Spleen (tissue), 11 donors: ENCODE measurements at regions not wholly inside any gene's neighbourhood (a gene's known extent, or its start where the extent isn't known, plus 50 kb on each side); places are given as distances from the start of the nearest gene placed in this dataset.

ENCODE experiments used
- DNase-seq: peaks from one replicate; pipeline ENCODE4 v3.0.0-alpha.2; 2020
- H3K27ac ChIP-seq, 8 donors: fragments of 200-600 bp; sonication (generic) in 7 of 8; 1 replicate in 4 of 8; 2 replicates in 4 of 8; pipeline versions ENCODE4 v1.5.0 to v1.8.0; 2016 to 2021; ENCODE audit warnings: inconsistent platforms in 4 of 8, mild to moderate bottlenecking in 4 of 8, moderate library complexity in 1 of 8
- H3K27me3 ChIP-seq, 7 donors: fragments of 200-600 bp; sonication (generic) in 6 of 7; replicated peaks in 1 of 7; 1 replicate in 4 of 7; 2 replicates in 3 of 7; pipeline versions ENCODE4 v1.5.0 to v1.8.0; 2016 to 2021; ENCODE audit warnings: inconsistent platforms in 3 of 7, mild to moderate bottlenecking in 1 of 7
- H3K36me3 ChIP-seq, 6 donors: fragments of 200-600 bp; sonication (generic) in 5 of 6; 1 replicate in 4 of 6; 2 replicates in 2 of 6; pipeline versions ENCODE4 v1.5.0 to v1.8.0; 2016 to 2021; ENCODE audit warnings: inconsistent platforms in 2 of 6
- H3K4me1 ChIP-seq, 6 donors: fragments of 200-600 bp; sonication (generic) in 5 of 6; 1 replicate in 3 of 6; 2 replicates in 3 of 6; pipeline versions ENCODE4 v1.5.0 to v1.8.0; 2016 to 2021; ENCODE audit warnings: inconsistent platforms in 3 of 6
- H3K4me3 ChIP-seq, 8 donors: fragments of 200-600 bp; sonication (generic) in 7 of 8; 1 replicate in 4 of 8; 2 replicates in 4 of 8; pipeline versions ENCODE4 v1.5.0 to v1.8.0; 2016 to 2021; ENCODE audit warnings: inconsistent platforms in 4 of 8, mild to moderate bottlenecking in 4 of 8, moderate library complexity in 2 of 8
- H3K9me3 ChIP-seq, 8 donors: fragments of 200-600 bp; sonication (generic) in 7 of 8; 1 replicate in 4 of 8; 2 replicates in 4 of 8; pipeline versions ENCODE4 v1.5.0 to v1.8.0; 2016 to 2021; ENCODE audit warnings: inconsistent platforms in 4 of 8
- POLR2A ChIP-seq, 3 donors: fragments of 450-650 bp; IDR thresholded peaks; one replicate each; pipeline ENCODE4 v1.5.1; 2017; ENCODE audit warnings: antibody characterized with exemption in 3 of 3, mild to moderate bottlenecking in 1 of 3
- POLR2AphosphoS5 ChIP-seq, 3 donors: sonication (generic); formaldehyde crosslinking; IDR thresholded peaks; one replicate each; pipeline ENCODE4 v1.5.1; 2017; ENCODE audit warnings: antibody characterized with exemption in 3 of 3
- WGBS, 5 donors: extraction: QIAGEN DNeasy Blood & Tissue Kit in 3 of 5; methylation state at CpG; one replicate each; pipeline versions ENCODE4 v1.1.5 to v1.1.7; 2013 to 2018; 5-methylcytosine and 5-hydroxymethylcytosine counted together
- intact Hi-C: fragments of 100-400 bp; cut with DNase I; formaldehyde crosslinking; loops from one replicate; pipeline ENCODE4 v1.15.0; 2023; ENCODE audit warnings: low total_unique reads
- TF ChIP-seq, protein P1 (sequence below), 11 experiments: fragments of 200-600 bp in 7 of 11; fragments of 450-650 bp in 4 of 11; sonication (generic) in 4 of 11; IDR thresholded peaks in 8 of 11; conservative IDR thresholded peaks in 3 of 11; 1 replicate in 7 of 11; 2 replicates in 4 of 11; pipeline versions ENCODE4 v1.4.0 to v1.8.0; 2016 to 2021; ENCODE audit warnings: antibody characterized with exemption in 11 of 11, inconsistent platforms in 4 of 11, mild to moderate bottlenecking in 1 of 11
- donor health status: healthy with polysubstance abuse.
- donor health status: DM: no; HTN: no; CAD: no; lungs with moderate emphysema.
- donor health status: DM: no; HTN: no; CAD: no.
- donor health status: Bipolar disorder and iron deficiency.
- donor health status: healthy.
- donor health status: DM: no; HTN: no; CAD: no.
- donor health status: DM: yes; HTN: yes; CAD: no.

DNA sequence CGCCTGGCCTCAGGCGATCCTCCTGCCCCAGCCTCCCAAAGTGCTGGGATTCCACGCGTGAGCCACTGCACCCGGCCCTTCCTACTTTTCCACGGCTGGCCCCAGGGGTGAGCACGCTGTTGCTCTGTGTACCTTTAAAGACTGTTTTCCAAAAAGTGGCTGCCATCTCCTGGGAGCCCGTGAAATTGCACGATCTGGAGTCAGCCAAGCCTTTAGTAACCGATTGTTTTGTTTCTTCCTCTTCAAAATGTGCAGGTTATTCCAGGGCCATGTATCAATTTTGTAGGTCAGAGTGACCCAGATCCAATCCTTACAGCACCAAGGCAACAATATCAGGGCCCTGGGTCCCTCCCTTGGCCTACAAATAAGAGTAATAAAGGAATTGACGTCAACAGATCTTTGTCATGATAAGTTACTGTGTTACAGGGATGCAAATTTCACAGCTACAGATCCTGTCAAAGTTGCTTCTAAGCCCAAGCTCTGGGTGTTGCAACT lies 135.6 kb upstream of the ZNF236 start:
- peak overlapping the region in 1 of 8 donors; percentile 47 for H3K27ac ChIP-seq
- H3K9me3 ChIP-seq, result no peaks in the 10 kb centered on the region
- H3K27me3 ChIP-seq, result peaks cover 0 to 59% (median 7%) of the 10 kb centered on the region in 7 donors
- 12 to 22% (median 15%) methylated on average over 11 of the region's 11 CpGs for WGBS, 5 donors
- intact Hi-C loops, result no loop called here
- DNase-seq, result no peak
- H3K36me3 ChIP-seq, result no peaks in the 10 kb centered on the region
- H3K4me3 ChIP-seq, result no peak overlapping the region
- peaks cover 0 to 6% (median 0%) of the 10 kb centered on the region in 6 donors for H3K4me1 ChIP-seq
- TF ChIP-seq POLR2A (IDR thresholded peaks at IDR 0.05), result no peak
- no peak for TF ChIP-seq POLR2AphosphoS5 (IDR thresholded peaks at IDR 0.05)
- TF ChIP-seq, protein P1, sequence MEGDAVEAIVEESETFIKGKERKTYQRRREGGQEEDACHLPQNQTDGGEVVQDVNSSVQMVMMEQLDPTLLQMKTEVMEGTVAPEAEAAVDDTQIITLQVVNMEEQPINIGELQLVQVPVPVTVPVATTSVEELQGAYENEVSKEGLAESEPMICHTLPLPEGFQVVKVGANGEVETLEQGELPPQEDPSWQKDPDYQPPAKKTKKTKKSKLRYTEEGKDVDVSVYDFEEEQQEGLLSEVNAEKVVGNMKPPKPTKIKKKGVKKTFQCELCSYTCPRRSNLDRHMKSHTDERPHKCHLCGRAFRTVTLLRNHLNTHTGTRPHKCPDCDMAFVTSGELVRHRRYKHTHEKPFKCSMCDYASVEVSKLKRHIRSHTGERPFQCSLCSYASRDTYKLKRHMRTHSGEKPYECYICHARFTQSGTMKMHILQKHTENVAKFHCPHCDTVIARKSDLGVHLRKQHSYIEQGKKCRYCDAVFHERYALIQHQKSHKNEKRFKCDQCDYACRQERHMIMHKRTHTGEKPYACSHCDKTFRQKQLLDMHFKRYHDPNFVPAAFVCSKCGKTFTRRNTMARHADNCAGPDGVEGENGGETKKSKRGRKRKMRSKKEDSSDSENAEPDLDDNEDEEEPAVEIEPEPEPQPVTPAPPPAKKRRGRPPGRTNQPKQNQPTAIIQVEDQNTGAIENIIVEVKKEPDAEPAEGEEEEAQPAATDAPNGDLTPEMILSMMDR (IDR thresholded peaks at IDR 0.05 in 8 of 11, conservative IDR thresholded peaks at IDR 0.05 in 3 of 11), result peak in 9 of 11 experiments; percentile 17 to 61 (median 46)

DNA sequence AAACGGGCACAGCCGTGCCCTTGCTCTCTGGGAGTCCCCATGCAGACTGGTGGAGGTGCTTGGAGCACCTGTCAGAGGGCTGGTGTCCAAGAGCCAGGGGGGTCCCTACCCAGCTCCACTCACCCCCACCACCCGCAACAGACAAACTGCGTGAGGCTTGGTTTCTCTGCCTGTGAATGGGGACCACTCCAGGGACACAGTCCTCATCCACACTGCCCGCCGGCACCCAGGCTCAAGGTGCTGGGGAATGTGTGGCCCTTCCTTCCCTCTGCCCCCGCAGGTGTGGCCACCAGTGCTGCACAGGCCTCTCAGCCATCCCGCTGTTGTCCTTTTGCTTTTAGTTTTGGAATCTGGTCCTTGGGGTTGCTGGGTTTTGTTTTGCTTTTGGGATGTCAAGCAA lies 136.5 kb upstream of the ZNF236 start:
- H3K27ac ChIP-seq, result no peak overlapping the region
- no peaks in the 10 kb centered on the region for H3K36me3 ChIP-seq
- H3K9me3 ChIP-seq, result no peaks in the 10 kb centered on the region
- 90 to 97% (median 95%) methylated on average over 8 of the region's 8 CpGs for WGBS, 5 donors
- no peak for DNase-seq
- H3K4me3 ChIP-seq, result no peak overlapping the region
- H3K4me1 ChIP-seq, result peaks cover 0 to 6% (median 0%) of the 10 kb centered on the region in 6 donors
- peaks cover 0 to 58% (median 7%) of the 10 kb centered on the region in 7 donors for H3K27me3 ChIP-seq
- intact Hi-C loops, result no loop called here
- TF ChIP-seq, protein P1 (IDR thresholded peaks at IDR 0.05 in 8 of 11, conservative IDR thresholded peaks at IDR 0.05 in 3 of 11), result no peak
- TF ChIP-seq POLR2AphosphoS5 (IDR thresholded peaks at IDR 0.05) (no peak), POLR2A (IDR thresholded peaks at IDR 0.05) (no peak)

DNA sequence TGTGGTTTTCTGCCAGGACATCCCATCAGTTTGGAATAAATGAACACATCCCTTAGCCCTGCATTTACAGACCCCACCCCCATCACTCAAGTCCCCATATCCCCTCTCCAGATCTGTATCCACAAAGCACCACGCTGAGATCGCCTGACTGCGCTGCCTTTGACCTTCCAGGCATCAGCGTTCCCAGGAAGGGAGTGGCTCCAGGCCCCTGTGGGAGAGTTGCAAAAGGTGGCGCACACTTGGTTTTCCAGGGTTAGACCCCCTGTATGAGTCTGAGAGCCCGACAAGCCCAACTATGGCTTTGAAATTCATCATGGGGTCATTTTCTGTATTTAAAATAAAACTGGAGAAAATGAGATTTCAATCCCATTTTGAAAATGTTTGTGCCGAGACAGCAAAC lies 137.0 kb upstream of the ZNF236 start:
- TF ChIP-seq POLR2A (IDR thresholded peaks at IDR 0.05) (no peak), POLR2AphosphoS5 (IDR thresholded peaks at IDR 0.05) (no peak)
- TF ChIP-seq, protein P1 (IDR thresholded peaks at IDR 0.05 in 8 of 11, conservative IDR thresholded peaks at IDR 0.05 in 3 of 11), result no peak
- no peak overlapping the region for H3K4me3 ChIP-seq
- intact Hi-C loops, result no loop called here
- no peak overlapping the region for H3K27ac ChIP-seq
- no peak for DNase-seq
- H3K27me3 ChIP-seq, result peaks cover 0 to 54% (median 7%) of the 10 kb centered on the region in 7 donors
- no peaks in the 10 kb centered on the region for H3K9me3 ChIP-seq
- H3K36me3 ChIP-seq, result no peaks in the 10 kb centered on the region
- 71 to 88% (median 81%) methylated on average over 7 of the region's 7 CpGs for WGBS, 5 donors
- H3K4me1 ChIP-seq, result peaks cover 0 to 6% (median 0%) of the 10 kb centered on the region in 6 donors

DNA sequence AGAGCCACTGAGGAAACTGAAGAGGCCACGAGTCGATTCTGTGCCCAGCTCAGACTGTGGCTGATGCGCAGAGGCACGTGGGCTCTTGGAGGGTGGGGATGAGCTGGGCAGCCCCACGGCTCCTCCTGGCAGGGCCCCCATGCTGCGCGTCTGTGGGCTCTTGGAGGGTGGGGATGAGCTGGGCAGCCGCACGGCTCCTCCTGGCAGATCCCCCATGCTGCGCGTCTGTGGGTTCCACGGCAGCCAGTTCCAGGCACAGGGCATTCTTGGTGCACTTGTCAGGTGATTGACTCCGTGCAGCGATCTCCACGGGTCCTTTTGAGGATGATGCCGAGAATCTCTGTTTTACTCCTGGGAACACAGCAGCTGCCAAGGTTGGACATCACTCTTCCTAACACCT lies 138.1 kb upstream of the ZNF236 start:
- H3K36me3 ChIP-seq, result no peaks in the 10 kb centered on the region
- H3K9me3 ChIP-seq, result no peaks in the 10 kb centered on the region
- 82 to 90% (median 88%) methylated on average over 7 to 16 of the region's 16 CpGs for WGBS, 5 donors
- intact Hi-C loops, result no loop called here
- TF ChIP-seq POLR2A (IDR thresholded peaks at IDR 0.05), result no peak
- no peak for TF ChIP-seq POLR2AphosphoS5 (IDR thresholded peaks at IDR 0.05)
- TF ChIP-seq, protein P1 (IDR thresholded peaks at IDR 0.05 in 8 of 11, conservative IDR thresholded peaks at IDR 0.05 in 3 of 11), result no peak
- peaks cover 0 to 6% (median 0%) of the 10 kb centered on the region in 6 donors for H3K4me1 ChIP-seq
- H3K27me3 ChIP-seq, result peaks cover 0 to 51% (median 7%) of the 10 kb centered on the region in 7 donors
- no peak for DNase-seq
- H3K27ac ChIP-seq, result no peak overlapping the region
- no peak overlapping the region for H3K4me3 ChIP-seq
